Osteoblast (primary cell): ENCODE measurements at regions not wholly inside any gene's neighbourhood (a gene's known extent, or its start where the extent isn't known, plus 50 kb on each side); places are given as distances from the start of the nearest gene placed in this dataset.

Experiments used
- DNase-seq: peaks from one replicate; pipeline ENCODE4 v3.0.0; 2011; ENCODE audit warnings: low spot score, mixed read lengths; ENCODE audit not compliant: insufficient read length; ENCODE audit errors: missing footprints
- H2AFZ ChIP-seq: 2 replicates; pipeline ENCODE4 v1.6.0; 2011; ENCODE audit warnings: mild to moderate bottlenecking, low read length
- H3K27ac ChIP-seq: 2 replicates; pipeline ENCODE4 v1.5.1; 2011; ENCODE audit warnings: mild to moderate bottlenecking, low read depth, low read length, moderate library complexity
- H3K27me3 ChIP-seq: 2 replicates; pipeline ENCODE4 v1.6.0; 2012; ENCODE audit warnings: mild to moderate bottlenecking, control low read depth, inconsistent platforms, low read length, moderate library complexity; ENCODE audit not compliant: insufficient read depth
- H3K36me3 ChIP-seq: 2 replicates; pipeline ENCODE4 v1.5.1; 2011; ENCODE audit warnings: mild to moderate bottlenecking, low read length, control low read depth, moderate library complexity; ENCODE audit not compliant: insufficient read depth
- H3K4me1 ChIP-seq: 2 replicates; pipeline ENCODE4 v1.5.1; 2011; ENCODE audit warnings: mild to moderate bottlenecking, low read length, control low read depth, moderate library complexity; ENCODE audit not compliant: insufficient read depth
- H3K4me2 ChIP-seq: 2 replicates; pipeline ENCODE4 v1.6.0; 2011; ENCODE audit warnings: mild to moderate bottlenecking, low read length; ENCODE audit not compliant: insufficient read depth
- H3K4me3 ChIP-seq: fragments of 200-600 bp; sonication (generic); 3 replicates; pipeline ENCODE4 v1.5.1; 2012; ENCODE audit warnings: mild to moderate bottlenecking, low read length, inconsistent platforms; ENCODE audit not compliant: insufficient read depth
- H3K79me2 ChIP-seq: 2 replicates; pipeline ENCODE4 v1.6.0; 2012; ENCODE audit warnings: mild to moderate bottlenecking, low read length, control low read depth, inconsistent platforms; ENCODE audit not compliant: insufficient read depth
- H3K9me3 ChIP-seq: 2 replicates; pipeline ENCODE4 v1.5.1; 2011; ENCODE audit warnings: low read depth, low read length, control low read depth
- H4K20me1 ChIP-seq: 2 replicates; pipeline ENCODE4 v1.6.0; 2012; ENCODE audit warnings: mild to moderate bottlenecking, low read length, control low read depth; ENCODE audit not compliant: insufficient read depth
- TF ChIP-seq, protein P1 (sequence below): IDR thresholded peaks from 2 replicates; pipeline ENCODE4 v1.5.1; 2011; ENCODE audit warnings: mild to moderate bottlenecking, low read depth, low read length, moderate library complexity; ENCODE audit errors: extremely low read depth

DNA sequence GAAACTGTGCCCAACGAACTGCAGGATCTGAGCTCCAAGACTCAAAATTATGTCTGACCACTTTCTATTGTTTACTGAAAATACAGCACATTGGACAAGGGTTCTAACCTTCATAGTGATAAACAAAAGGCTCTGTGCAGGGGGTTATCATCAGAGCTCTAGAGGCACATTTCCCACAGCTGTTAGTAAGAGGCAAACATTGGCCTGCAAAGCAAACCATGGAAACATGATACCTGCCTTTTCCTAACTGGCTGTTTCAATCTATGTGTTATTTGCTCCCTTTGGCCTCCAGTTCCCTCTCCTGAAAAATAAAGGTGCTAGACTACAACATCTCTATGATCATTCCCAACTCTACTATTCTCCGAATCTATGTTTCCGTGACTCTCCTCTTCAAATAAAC, 159.7 kb upstream of the ARHGEF26 start:
- Histone ChIP-seq H3K79me2 (no peaks in the 10 kb centered on the region), H3K4me1 (no peaks in the 10 kb centered on the region), H3K36me3 (no peaks in the 10 kb centered on the region), H3K9me3 (no peaks in the 10 kb centered on the region), H4K20me1 (no peaks in the 10 kb centered on the region), H2AFZ (no peak overlapping the region), H3K27me3 (no peaks in the 10 kb centered on the region), H3K4me2 (no peak overlapping the region), H3K4me3 (no peak overlapping the region), H3K27ac (no peak overlapping the region)
- DNase-seq, result no peak
- TF ChIP-seq, protein P1, sequence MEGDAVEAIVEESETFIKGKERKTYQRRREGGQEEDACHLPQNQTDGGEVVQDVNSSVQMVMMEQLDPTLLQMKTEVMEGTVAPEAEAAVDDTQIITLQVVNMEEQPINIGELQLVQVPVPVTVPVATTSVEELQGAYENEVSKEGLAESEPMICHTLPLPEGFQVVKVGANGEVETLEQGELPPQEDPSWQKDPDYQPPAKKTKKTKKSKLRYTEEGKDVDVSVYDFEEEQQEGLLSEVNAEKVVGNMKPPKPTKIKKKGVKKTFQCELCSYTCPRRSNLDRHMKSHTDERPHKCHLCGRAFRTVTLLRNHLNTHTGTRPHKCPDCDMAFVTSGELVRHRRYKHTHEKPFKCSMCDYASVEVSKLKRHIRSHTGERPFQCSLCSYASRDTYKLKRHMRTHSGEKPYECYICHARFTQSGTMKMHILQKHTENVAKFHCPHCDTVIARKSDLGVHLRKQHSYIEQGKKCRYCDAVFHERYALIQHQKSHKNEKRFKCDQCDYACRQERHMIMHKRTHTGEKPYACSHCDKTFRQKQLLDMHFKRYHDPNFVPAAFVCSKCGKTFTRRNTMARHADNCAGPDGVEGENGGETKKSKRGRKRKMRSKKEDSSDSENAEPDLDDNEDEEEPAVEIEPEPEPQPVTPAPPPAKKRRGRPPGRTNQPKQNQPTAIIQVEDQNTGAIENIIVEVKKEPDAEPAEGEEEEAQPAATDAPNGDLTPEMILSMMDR, result no peak

DNA sequence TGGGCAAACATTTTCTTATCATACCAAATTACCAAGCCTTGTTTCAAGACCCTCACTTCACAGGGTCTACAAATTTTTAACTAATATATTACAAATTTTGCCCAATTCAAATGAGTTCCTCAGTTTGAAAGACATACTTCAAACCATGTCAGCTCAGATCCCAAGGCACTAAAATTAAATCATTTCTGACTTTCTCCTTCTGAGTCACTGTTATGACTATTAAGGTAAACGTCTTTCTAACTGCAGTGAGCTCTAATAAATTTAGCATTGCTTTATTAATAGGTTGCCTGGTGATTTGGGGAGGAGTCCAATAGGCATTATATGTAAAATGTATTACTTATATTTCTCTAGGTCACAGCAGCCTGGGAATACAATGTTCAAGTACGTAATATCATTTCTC, 158.2 kb upstream of the ARHGEF26 start:
- Histone ChIP-seq H3K27ac (no peak overlapping the region), H3K27me3 (no peaks in the 10 kb centered on the region), H3K9me3 (no peaks in the 10 kb centered on the region), H4K20me1 (no peaks in the 10 kb centered on the region), H3K4me2 (no peak overlapping the region), H3K4me1 (no peaks in the 10 kb centered on the region), H3K79me2 (no peaks in the 10 kb centered on the region), H3K36me3 (no peaks in the 10 kb centered on the region), H2AFZ (no peak overlapping the region), H3K4me3 (no peak overlapping the region)
- no peak for DNase-seq
- TF ChIP-seq, protein P1, result no peak

DNA sequence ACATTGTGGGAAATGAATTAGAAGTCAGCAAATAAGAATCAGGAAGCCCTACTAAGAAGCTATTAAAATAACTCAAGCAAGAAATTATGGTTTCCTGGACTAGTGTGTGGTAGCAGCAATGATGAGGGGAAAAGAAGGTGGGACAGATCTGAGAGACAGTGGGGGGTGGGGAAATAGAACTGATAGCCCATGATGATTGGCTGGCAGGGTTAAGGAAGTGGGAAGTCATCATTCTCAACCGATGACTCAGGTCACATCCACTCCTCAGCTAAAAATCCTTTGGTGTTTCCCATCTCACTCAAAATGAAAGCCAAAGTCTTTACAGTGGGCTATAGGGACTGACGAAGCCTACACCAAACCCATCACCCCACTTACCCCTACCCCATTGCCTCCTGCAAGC, 153.9 kb upstream of the ARHGEF26 start:
- no peak overlapping the region for H3K4me2 ChIP-seq
- no peak for DNase-seq
- no peaks in the 10 kb centered on the region for H3K27me3 ChIP-seq
- TF ChIP-seq, protein P1, result no peak
- no peaks in the 10 kb centered on the region for H3K36me3 ChIP-seq
- H3K4me1 ChIP-seq, result no peaks in the 10 kb centered on the region
- no peak overlapping the region for H3K4me3 ChIP-seq
- no peak overlapping the region for H3K27ac ChIP-seq
- H2AFZ ChIP-seq, result no peak overlapping the region
- H3K9me3 ChIP-seq, result no peaks in the 10 kb centered on the region
- no peaks in the 10 kb centered on the region for H3K79me2 ChIP-seq
- no peaks in the 10 kb centered on the region for H4K20me1 ChIP-seq

DNA sequence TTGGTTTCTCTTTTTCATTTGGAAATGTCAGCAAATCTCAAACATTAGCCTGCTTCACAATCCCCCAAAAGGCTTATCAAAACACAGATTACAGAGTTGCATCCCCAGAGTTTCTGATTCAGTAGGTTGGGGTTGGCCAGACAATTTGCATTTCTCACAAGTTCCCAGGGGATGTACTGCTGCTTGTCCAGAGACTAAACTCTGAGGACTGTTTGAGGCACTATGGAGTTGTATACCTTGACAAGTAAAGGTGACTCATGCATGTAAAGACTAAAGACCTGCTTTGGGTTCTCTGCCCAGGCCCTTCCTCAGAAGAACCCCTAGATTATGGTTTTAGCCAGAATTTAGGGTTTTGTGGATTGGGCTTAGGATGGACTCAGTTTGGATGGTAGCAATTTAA, 151.1 kb upstream of the ARHGEF26 start:
- Histone ChIP-seq H3K79me2 (no peaks in the 10 kb centered on the region), H3K9me3 (no peaks in the 10 kb centered on the region), H3K36me3 (no peaks in the 10 kb centered on the region), H3K4me2 (no peak overlapping the region), H2AFZ (no peak overlapping the region), H3K27me3 (no peaks in the 10 kb centered on the region), H4K20me1 (no peaks in the 10 kb centered on the region), H3K4me3 (no peak overlapping the region), H3K27ac (no peak overlapping the region), H3K4me1 (no peaks in the 10 kb centered on the region)
- no peak for DNase-seq
- TF ChIP-seq, protein P1, result no peak
